GM13977 (cell line): ENCODE measurements at regions not wholly inside any gene's neighbourhood (a gene's known extent, or its start where the extent isn't known, plus 50 kb on each side); places are given as distances from the start of the nearest gene placed in this dataset.

Experiments used
- DNase-seq: peaks from one replicate; pipeline ENCODE4 v3.0.0; 2012; ENCODE audit warnings: low spot score
- in situ Hi-C: fragments of 300-500 bp; cut with MboI; formaldehyde crosslinking; loops from one replicate; pipeline ENCODE4 v1.12.0; 2022; ENCODE audit warnings: low sequenced_read_pairs, low pct_unique_long_range_greater_than_20kb, mixed read lengths, inconsistent platforms; ENCODE audit not compliant: unreplicated experiment
- TF ChIP-seq, protein P1 (sequence below): IDR thresholded peaks from 2 replicates; pipeline ENCODE4 v1.5.1; 2012; ENCODE audit warnings: mild to moderate bottlenecking, control low read depth; ENCODE audit not compliant: insufficient read depth; ENCODE audit errors: extremely low read depth, missing control alignments

DNA sequence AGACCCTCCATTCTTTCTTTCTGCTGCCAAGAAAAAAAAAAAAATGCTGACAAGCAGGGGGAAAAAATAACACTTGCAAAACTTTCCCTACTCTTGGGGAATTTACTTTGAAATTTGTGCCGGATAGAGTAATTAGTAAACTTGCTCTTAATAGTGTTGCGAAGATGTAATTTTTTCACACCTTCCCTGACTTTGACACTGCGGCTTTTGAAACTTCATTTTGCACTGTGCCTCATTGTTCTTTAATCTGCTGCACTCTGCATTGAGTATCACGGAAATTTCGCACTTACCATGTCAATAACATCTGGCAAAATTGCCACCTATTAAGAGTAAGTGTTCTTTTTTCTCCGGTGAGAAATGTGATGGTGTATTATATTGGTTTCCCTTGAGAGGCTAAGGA, 596.1 kb downstream of the VRK1 start:
- in situ Hi-C loops = no loop called here
- no peak for DNase-seq
- TF ChIP-seq, protein P1, sequence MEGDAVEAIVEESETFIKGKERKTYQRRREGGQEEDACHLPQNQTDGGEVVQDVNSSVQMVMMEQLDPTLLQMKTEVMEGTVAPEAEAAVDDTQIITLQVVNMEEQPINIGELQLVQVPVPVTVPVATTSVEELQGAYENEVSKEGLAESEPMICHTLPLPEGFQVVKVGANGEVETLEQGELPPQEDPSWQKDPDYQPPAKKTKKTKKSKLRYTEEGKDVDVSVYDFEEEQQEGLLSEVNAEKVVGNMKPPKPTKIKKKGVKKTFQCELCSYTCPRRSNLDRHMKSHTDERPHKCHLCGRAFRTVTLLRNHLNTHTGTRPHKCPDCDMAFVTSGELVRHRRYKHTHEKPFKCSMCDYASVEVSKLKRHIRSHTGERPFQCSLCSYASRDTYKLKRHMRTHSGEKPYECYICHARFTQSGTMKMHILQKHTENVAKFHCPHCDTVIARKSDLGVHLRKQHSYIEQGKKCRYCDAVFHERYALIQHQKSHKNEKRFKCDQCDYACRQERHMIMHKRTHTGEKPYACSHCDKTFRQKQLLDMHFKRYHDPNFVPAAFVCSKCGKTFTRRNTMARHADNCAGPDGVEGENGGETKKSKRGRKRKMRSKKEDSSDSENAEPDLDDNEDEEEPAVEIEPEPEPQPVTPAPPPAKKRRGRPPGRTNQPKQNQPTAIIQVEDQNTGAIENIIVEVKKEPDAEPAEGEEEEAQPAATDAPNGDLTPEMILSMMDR = no peak

DNA sequence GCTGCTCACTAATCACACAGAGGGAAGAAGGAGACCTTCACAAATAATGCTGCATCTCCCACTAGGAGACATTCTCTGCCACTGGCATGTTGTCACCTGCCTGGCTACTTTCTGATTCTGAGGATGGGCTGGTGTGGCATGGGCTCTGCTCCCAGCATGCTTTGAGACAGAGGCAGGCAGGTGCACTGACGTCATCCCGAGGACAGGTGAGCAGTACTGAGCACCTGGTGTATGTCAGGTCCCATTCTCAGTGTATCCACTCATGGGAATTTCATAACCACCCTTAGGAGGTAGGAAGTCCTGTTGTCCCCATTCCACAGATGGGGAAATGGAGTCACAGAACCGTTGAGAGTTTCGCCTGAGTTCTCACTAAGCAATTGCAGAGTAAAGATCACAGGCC, 597.9 kb downstream of the VRK1 start:
- in situ Hi-C loops = no loop called here
- no peak for DNase-seq
- TF ChIP-seq, protein P1 = no peak

DNA sequence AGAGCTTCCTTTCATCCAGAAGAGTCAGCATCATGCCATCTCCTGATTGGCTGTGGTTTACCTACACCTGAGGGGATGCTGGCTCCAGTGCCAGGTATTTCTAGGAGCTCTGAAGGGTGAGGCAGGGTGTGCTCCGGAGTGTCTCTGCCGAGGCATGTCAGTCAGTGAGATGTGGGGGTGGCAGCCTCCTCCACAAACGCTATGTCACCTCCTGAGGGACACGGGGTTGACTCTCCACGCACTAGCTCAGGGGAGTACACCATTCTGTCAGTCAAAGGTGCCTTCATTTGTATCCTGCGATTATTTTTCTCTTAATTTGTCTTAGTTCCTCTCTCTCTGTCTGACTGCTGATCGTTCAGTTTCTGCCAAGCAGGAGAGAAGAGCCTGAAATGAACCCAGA, 604.5 kb downstream of the VRK1 start:
- TF ChIP-seq, protein P1 = no peak
- in situ Hi-C loops = no loop called here
- DNase-seq = no peak

DNA sequence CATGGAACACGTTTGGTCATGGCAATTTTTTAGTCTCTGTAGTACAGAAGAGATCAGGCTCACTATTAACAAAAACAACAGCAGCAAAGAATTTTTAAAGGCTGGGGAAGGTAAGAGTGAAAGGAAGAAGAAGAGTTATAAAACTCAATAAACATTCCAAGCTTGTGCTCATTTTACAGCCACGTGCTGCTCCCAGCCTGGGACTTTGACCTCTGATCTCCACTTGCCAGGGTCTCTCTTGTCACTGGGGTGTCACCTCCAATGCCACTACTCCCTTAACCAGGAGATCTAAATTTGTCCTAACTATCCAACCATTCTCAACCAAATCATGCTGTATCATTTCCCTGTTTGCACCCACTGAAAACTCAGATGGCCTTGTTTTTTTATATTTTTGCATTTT, 605.1 kb downstream of the VRK1 start:
- DNase-seq = no peak
- in situ Hi-C loops = no loop called here
- TF ChIP-seq, protein P1 = no peak

DNA sequence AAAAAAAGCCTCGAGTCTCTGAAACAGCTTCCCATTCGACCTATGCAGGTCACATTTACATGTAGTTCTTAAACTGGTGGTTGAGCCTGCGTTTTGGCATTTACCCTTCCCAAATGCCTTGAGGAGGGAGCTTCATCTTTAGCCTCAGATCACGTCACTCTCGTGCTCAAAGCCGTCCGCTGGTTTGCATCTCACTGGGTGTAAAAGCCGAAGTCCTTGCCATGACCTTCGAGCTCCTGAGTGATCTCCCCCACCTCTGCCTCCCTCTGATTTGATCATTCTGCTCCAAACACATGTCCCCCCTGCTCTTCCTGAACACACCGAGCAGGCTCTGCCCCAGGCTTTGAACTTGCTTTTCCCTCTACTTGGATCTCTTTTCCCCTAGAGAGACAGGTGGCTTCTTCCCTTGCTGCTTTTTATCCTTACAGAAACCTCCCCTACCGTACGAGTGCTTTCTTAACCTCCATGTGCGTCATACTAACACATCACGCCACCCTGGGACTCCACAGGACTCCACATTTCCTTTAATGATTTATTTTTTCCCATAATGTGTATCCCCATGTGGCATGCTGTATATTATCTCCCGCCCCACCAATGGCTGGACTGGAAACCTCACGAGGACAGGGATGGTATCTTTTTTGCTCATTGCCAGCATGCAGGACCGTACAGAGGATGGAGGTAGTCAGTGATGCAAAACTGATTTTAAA, 610.7 kb downstream of the VRK1 start:
- in situ Hi-C loops = no loop called here
- TF ChIP-seq, protein P1 = no peak
- no peak for DNase-seq

DNA sequence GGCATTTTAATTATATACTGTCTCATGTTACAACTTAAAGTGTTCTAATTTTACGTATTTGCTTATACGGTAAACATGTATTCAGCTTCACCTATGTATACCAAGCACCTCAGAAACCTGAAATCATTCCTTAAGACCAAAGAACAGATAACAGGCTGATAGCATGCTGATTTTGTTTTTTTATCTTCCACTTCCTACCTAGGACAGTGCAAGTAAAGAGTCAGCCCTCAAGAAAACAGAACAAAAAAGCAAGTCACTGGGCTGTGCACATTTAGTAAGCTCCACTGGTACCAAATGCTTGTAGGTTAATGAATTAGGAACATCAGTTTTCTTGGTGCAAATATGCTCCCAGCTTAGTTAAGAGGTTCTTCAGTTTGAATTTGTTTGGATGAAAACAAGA, 611.3 kb downstream of the VRK1 start:
- TF ChIP-seq, protein P1 = no peak
- no peak for DNase-seq
- in situ Hi-C loops = no loop called here
